H9 (cell line): ENCODE measurements at regions not wholly inside any gene's neighbourhood (a gene's known extent, or its start where the extent isn't known, plus 50 kb on each side); places are given as distances from the start of the nearest gene placed in this dataset.

Source experiments
- DNase-seq: peaks from one replicate; pipeline ENCODE4 v3.0.0-alpha.2; 2017
- H2AFZ ChIP-seq: one replicate; pipeline ENCODE4 v1.6.1; 2013; ENCODE audit warnings: mild to moderate bottlenecking, low read length, control low read depth, moderate library complexity
- H2AK5ac ChIP-seq: 2 replicates; pipeline ENCODE4 v1.6.1; 2013; ENCODE audit warnings: low read length, control low read depth, mixed read lengths; ENCODE audit not compliant: insufficient read length
- H2BK120ac ChIP-seq: one replicate; pipeline ENCODE4 v1.6.1; 2013; ENCODE audit warnings: low read depth, mild to moderate bottlenecking, low read length, control low read depth, inconsistent platforms; ENCODE audit not compliant: poor library complexity, severe bottlenecking
- H2BK12ac ChIP-seq: 2 replicates; pipeline ENCODE4 v1.6.1; 2013; ENCODE audit warnings: low read length, control low read depth, mixed read lengths, low read depth; ENCODE audit not compliant: insufficient read length
- H2BK15ac ChIP-seq: 2 replicates; pipeline ENCODE4 v1.6.1; 2013; ENCODE audit warnings: low read depth, low read length, control low read depth
- H2BK20ac ChIP-seq: one replicate; pipeline ENCODE4 v1.6.1; 2013; ENCODE audit warnings: low read depth, mild to moderate bottlenecking, low read length, control low read depth, inconsistent platforms; ENCODE audit not compliant: poor library complexity, severe bottlenecking
- H2BK5ac ChIP-seq: 2 replicates; pipeline ENCODE4 v1.6.1; 2013; ENCODE audit warnings: low read length, control low read depth, mixed read lengths; ENCODE audit not compliant: insufficient read length
- H3K14ac ChIP-seq: 2 replicates; pipeline ENCODE4 v1.6.1; 2013; ENCODE audit warnings: low read length, control low read depth; ENCODE audit not compliant: insufficient read depth
- H3K18ac ChIP-seq: 2 replicates; pipeline ENCODE4 v1.6.1; 2013; ENCODE audit warnings: low read depth, mild to moderate bottlenecking, mixed read lengths, low read length, control low read depth; ENCODE audit not compliant: insufficient read length
- H3K23ac ChIP-seq: 2 replicates; pipeline ENCODE4 v1.6.1; 2013; ENCODE audit warnings: low read length, control low read depth, mixed read lengths, low read depth; ENCODE audit not compliant: insufficient read length
- H3K23me2 ChIP-seq: 2 replicates; pipeline ENCODE4 v1.6.1; 2013; ENCODE audit warnings: low read depth, mild to moderate bottlenecking, mixed read lengths, low read length, control low read depth; ENCODE audit not compliant: insufficient read length, poor library complexity, severe bottlenecking
- H3K27ac ChIP-seq: 2 replicates; pipeline ENCODE4 v1.5.1; 2013; ENCODE audit warnings: low read length, control low read depth, mixed read lengths, low read depth; ENCODE audit not compliant: insufficient read length
- H3K27me3 ChIP-seq: 2 replicates; pipeline ENCODE4 v1.6.1; 2013; ENCODE audit warnings: low read length, control low read depth, inconsistent platforms; ENCODE audit not compliant: insufficient read depth
- H3K4ac ChIP-seq: 2 replicates; pipeline ENCODE4 v1.6.1; 2013; ENCODE audit warnings: low read depth, mild to moderate bottlenecking, control low read depth, inconsistent platforms, low read length, moderate library complexity
- H3K4me1 ChIP-seq: 2 replicates; pipeline ENCODE4 v1.6.1; 2013; ENCODE audit warnings: low read length, control low read depth, inconsistent platforms; ENCODE audit not compliant: insufficient read depth
- H3K4me2 ChIP-seq: 2 replicates; pipeline ENCODE4 v1.6.1; 2013; ENCODE audit warnings: low read length, control low read depth, mixed read lengths; ENCODE audit not compliant: insufficient read length, insufficient read depth
- H3K56ac ChIP-seq: 2 replicates; pipeline ENCODE4 v1.6.1; 2013; ENCODE audit warnings: low read depth, mild to moderate bottlenecking, mixed read lengths, low read length, control low read depth; ENCODE audit not compliant: insufficient read length
- H3K79me1 ChIP-seq: 2 replicates; pipeline ENCODE4 v1.6.1; 2013; ENCODE audit warnings: low read depth, mild to moderate bottlenecking, moderate library complexity, low read length, control low read depth, inconsistent platforms; ENCODE audit not compliant: insufficient read depth, poor library complexity, severe bottlenecking
- H3K79me2 ChIP-seq: 2 replicates; pipeline ENCODE4 v1.6.1; 2013; ENCODE audit warnings: low read length, control low read depth, inconsistent platforms; ENCODE audit not compliant: insufficient read depth
- H3K9ac ChIP-seq: 2 replicates; pipeline ENCODE4 v1.6.1; 2013; ENCODE audit warnings: low read length, control low read depth, mixed read lengths; ENCODE audit not compliant: insufficient read length; ENCODE audit errors: extremely low read depth
- H3K9me3 ChIP-seq: one replicate; pipeline ENCODE4 v1.6.1; 2013; ENCODE audit warnings: low read depth, low read length, inconsistent platforms; ENCODE audit not compliant: control insufficient read depth
- H3T11ph ChIP-seq: one replicate; pipeline ENCODE4 v1.6.1; 2013; ENCODE audit warnings: mild to moderate bottlenecking, low read length, control low read depth, inconsistent platforms
- H4K20me1 ChIP-seq: one replicate; pipeline ENCODE4 v1.6.1; 2013; ENCODE audit not compliant: control insufficient read depth, insufficient read length, insufficient read depth
- H4K5ac ChIP-seq: 2 replicates; pipeline ENCODE4 v1.6.1; 2013; ENCODE audit warnings: low read depth, mild to moderate bottlenecking, mixed read lengths, low read length, control low read depth; ENCODE audit not compliant: insufficient read length
- H4K8ac ChIP-seq: replicated peaks from 2 replicates; pipeline ENCODE4 v1.6.1; 2013; ENCODE audit warnings: low read length, control low read depth, mixed read lengths, low read depth; ENCODE audit not compliant: insufficient read length
- H4K91ac ChIP-seq: 2 replicates; pipeline ENCODE4 v1.6.1; 2013; ENCODE audit warnings: low read depth, mild to moderate bottlenecking, moderate library complexity, mixed read lengths, low read length, control low read depth; ENCODE audit not compliant: insufficient read length
- H3K27ac Mint-ChIP-seq, 3 experiments: 2 replicates in 2 of 3; 3 replicates in 1 of 3; pipeline ENCODE4 v1.8.0; 2020 to 2021; ENCODE audit warnings: mixed read lengths in 3 of 3, mild to moderate bottlenecking in 1 of 3, moderate library complexity in 1 of 3
- H3K27me3 Mint-ChIP-seq: 2 replicates; pipeline ENCODE4 v1.8.0; 2021; ENCODE audit warnings: low read depth, mild to moderate bottlenecking, moderate library complexity, mixed read lengths
- H3K36me3 Mint-ChIP-seq, 3 experiments: 2 replicates in 2 of 3; 3 replicates in 1 of 3; pipeline ENCODE4 v1.8.0; 2020 to 2021; ENCODE audit warnings: low read depth in 3 of 3, mixed read lengths in 3 of 3; ENCODE audit not compliant: insufficient read depth in 1 of 3
- H3K4me1 Mint-ChIP-seq, 2 experiments: 2 replicates each; pipeline ENCODE4 v1.8.0; 2020; ENCODE audit warnings: mixed read lengths in 2 of 2
- H3K4me3 Mint-ChIP-seq, 2 experiments: 2 replicates in 1 of 2; 3 replicates in 1 of 2; pipeline ENCODE4 v1.8.0; 2020 to 2021; ENCODE audit warnings: mild to moderate bottlenecking in 2 of 2, mixed read lengths in 2 of 2, moderate library complexity in 1 of 2
- H3K9me3 Mint-ChIP-seq, 2 experiments: 2 replicates in 1 of 2; 3 replicates in 1 of 2; pipeline ENCODE4 v1.8.0; 2020; ENCODE audit warnings: mild to moderate bottlenecking in 2 of 2, mixed read lengths in 2 of 2, moderate library complexity in 1 of 2
- CTCF ChIP-seq: fragments of 200-600 bp; sonication (generic); conservative IDR thresholded peaks from 3 replicates; pipeline ENCODE4 v1.8.0; 2021; ENCODE audit warnings: antibody characterized with exemption, mild to moderate bottlenecking
- WGBS: extraction: QIAGEN DNeasy Blood & Tissue Kit; methylation state at CpG from one replicate; pipeline ENCODE4 v1.1.7; 2013; ENCODE audit warnings: missing lambda C conversion rate, low lambda C conversion rate, mixed read lengths; ENCODE audit not compliant: insufficient read length; ENCODE audit errors: extremely low coverage; 5-methylcytosine and 5-hydroxymethylcytosine counted together

GRCh38 chr4:90007494-90008167, 113.0 kb downstream of the MMRN1 start:
- no CpG with 5 or more reads among the region's 3 CpGs for WGBS
- Histone ChIP-seq H2BK5ac (no peak overlapping the region), H2BK15ac (no peak overlapping the region), H3K14ac (no peak overlapping the region), H4K5ac (no peak overlapping the region), H3K4me2 (no peak overlapping the region), H3K23ac (no peak overlapping the region), H3K18ac (no peak overlapping the region), H4K8ac (no peak overlapping the region), H3K27ac (no peak overlapping the region), H4K20me1 (no peaks in the 10 kb centered on the region), H3K9ac (no peak overlapping the region), H3K9me3 (no peaks in the 10 kb centered on the region), H3K4me1 (no peaks in the 10 kb centered on the region), H3K23me2 (no peaks in the 10 kb centered on the region), H2BK120ac (no peak overlapping the region), H2AK5ac (no peak overlapping the region), H3K79me1 (no peaks in the 10 kb centered on the region), H2BK12ac (no peak overlapping the region), H3K4ac (no peak overlapping the region), H3T11ph (no peak overlapping the region), H3K27me3 (no peaks in the 10 kb centered on the region), H4K91ac (no peak overlapping the region), H3K56ac (no peak overlapping the region), H2AFZ (no peak overlapping the region), H3K79me2 (no peaks in the 10 kb centered on the region), H2BK20ac (no peak overlapping the region)
- Mint-ChIP-seq H3K9me3 (peaks cover 0 to 3% of the 10 kb centered on the region in 2 experiments; a peak in 4 of 5 replicates), H3K4me1 (peaks cover 6 to 12% of the 10 kb centered on the region in 2 experiments), H3K27ac (peak overlapping the region in 2 of 3 experiments; percentile 10 to 26; a peak in 1 of 7 replicates), H3K36me3 (peaks cover 0 to 5% (median 0%) of the 10 kb centered on the region in 3 experiments; a peak in 4 of 7 replicates), H3K27me3 (no peaks in the 10 kb centered on the region), H3K4me3 (no peak overlapping the region)
- DNase-seq: peak; percentile 28
- TF ChIP-seq CTCF: no peak
